GM10248 (cell line): ENCODE measurements at regions not wholly inside any gene's neighbourhood (a gene's known extent, or its start where the extent isn't known, plus 50 kb on each side); places are given as distances from the start of the nearest gene placed in this dataset.

Experiments
- CTCF ChIA-PET: fragments of 300-600 bp; sonication (Branson Sonifier 250); formaldehyde crosslinking; extraction: SDS; loops from one replicate; lab custom pipeline; 2021; ENCODE audit warnings: antibody characterized with exemption; lab: Yijun Ruan, JAX
- POLR2A ChIA-PET: fragments of 350-650 bp; sonication (Branson Sonifier 250); formaldehyde crosslinking; extraction: SDS; loops from one replicate; lab custom pipeline; 2020; ENCODE audit warnings: antibody characterized with exemption; lab: Yijun Ruan, JAX
- DNase-seq: peaks from one replicate; pipeline ENCODE4 v3.0.0; 2012; ENCODE audit errors: extremely low spot score
- TF ChIP-seq, protein P1 (sequence below): IDR thresholded peaks from 2 replicates; pipeline ENCODE4 v1.5.1; 2012; ENCODE audit warnings: mild to moderate bottlenecking, low read depth; ENCODE audit errors: extremely low read depth, missing control alignments, control extremely low read depth

DNA sequence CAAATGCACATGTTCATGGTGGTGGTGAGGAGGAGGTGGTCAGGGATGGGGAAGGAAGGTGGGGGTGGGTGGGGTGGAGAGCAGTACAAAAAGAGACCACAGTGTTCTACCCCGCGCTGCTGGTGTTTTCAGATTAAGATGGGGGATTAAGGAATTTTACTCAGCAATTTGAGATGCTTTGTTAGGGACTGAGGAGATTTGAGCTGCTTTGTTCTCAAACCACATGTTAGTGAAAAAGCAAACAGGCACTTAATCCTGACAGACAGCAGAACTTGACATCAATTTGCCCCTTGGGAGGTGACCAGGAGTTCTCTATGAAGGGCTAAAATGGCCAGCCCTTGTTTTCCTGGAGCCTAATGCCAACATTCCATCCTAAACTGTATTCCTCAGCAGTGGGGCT lies 244.5 kb downstream of the MEIS1 start:
- no peak for DNase-seq
- TF ChIP-seq, protein P1, sequence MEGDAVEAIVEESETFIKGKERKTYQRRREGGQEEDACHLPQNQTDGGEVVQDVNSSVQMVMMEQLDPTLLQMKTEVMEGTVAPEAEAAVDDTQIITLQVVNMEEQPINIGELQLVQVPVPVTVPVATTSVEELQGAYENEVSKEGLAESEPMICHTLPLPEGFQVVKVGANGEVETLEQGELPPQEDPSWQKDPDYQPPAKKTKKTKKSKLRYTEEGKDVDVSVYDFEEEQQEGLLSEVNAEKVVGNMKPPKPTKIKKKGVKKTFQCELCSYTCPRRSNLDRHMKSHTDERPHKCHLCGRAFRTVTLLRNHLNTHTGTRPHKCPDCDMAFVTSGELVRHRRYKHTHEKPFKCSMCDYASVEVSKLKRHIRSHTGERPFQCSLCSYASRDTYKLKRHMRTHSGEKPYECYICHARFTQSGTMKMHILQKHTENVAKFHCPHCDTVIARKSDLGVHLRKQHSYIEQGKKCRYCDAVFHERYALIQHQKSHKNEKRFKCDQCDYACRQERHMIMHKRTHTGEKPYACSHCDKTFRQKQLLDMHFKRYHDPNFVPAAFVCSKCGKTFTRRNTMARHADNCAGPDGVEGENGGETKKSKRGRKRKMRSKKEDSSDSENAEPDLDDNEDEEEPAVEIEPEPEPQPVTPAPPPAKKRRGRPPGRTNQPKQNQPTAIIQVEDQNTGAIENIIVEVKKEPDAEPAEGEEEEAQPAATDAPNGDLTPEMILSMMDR = no peak
- ChIA-PET POLR2A (no interaction called here), CTCF (no interaction called here)

DNA sequence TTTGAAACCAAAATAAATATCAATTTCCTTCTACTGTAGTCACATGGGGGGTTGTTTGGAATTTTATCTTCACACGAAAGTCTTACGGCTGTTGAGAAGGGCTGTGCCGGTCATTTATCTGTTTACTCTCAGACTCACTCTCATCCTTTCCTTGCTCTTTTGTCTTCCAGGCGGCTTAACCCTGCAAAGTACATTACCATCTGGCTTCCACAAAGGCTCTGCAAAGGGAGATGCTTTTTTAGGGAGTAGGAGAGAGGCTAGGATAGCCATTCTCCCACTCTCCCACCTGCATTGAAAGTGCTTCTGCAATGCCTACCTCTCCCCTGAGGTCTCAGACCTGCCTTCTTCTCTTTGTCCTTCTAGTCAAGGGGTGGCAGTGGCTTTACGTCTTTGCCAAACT lies 247.6 kb downstream of the MEIS1 start:
- no peak for DNase-seq
- TF ChIP-seq, protein P1 = no peak
- CTCF ChIA-PET = no interaction called here
- POLR2A ChIA-PET = no interaction called here

DNA sequence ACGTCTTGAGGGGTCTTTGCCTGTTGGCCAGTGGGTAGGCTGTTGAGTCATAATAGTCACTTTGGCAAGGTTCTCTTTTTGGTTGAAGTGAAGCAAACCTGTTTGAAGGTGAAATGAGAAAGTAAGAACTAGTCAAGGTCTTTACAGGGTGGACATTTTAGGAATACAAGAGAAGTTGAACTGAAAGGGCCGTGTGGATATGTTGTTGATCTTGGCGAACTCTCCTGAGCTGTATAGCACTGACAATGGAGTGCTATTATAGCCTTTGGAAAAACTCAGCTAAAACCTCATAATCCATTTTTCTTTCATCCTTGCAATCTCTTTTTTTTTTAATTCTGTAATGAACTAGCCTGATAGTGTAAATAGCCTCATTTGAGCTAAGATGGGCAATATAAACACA lies 248.1 kb downstream of the MEIS1 start:
- ChIA-PET POLR2A (no interaction called here), CTCF (no interaction called here)
- DNase-seq = no peak
- TF ChIP-seq, protein P1 = no peak

DNA sequence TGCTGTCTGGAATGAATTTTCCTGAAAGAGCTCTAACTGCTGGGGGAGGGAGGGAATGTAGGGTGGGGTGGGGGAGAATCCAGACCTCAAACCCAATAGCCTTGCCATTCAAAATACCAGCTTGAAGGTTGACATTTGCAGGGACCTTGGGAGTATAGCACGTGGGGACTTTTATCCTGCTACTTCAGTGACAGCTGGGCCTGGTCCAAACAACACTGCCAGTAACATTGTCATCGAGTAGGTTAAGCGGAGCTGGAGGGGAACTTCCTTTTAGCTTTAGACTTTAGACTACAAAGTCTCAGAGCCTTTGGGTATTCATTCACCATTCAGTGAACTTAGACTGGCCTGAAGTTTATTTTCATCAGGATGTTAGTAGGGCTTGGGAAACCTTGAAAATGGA lies 248.7 kb downstream of the MEIS1 start:
- ChIA-PET CTCF (no interaction called here), POLR2A (no interaction called here)
- TF ChIP-seq, protein P1 = no peak
- DNase-seq = no peak

DNA sequence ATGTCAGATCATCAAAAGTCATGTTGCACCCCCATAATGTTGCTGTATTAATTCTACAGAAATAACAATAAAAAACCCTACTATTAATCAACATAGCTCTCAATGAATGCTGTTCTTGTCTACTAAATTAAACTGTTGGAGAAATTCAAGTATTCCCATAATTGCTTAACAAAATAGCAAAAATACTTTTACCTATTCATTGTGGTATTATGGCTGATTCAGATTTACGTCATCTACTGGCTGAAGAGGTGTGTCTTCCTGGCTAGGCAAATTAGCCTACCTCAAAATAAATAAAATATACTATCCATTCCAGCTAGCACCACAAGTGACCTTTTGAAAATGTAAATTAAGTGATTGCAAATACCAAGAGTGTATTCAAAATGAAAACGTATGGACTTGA lies 249.4 kb downstream of the MEIS1 start:
- CTCF ChIA-PET = no interaction called here
- DNase-seq = no peak
- TF ChIP-seq, protein P1 = no peak
- POLR2A ChIA-PET = no interaction called here

DNA sequence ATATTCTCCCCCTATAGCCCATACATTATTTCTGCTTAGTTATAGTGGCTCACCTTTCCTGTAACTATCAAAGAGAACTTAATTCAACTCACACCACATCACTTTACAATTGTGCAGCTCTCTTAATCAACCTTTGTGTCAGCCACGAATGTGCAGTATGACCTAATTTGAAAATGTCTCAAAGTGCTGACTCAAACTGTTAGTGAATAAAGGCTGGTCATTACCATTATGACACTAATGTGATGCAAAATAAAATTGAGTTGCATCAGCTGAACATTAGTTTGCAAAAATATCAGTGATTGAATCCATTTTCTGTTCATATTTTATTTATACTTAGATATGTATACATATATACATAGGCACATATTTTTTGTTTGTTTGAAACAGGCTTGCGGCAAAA lies 251.8 kb downstream of the MEIS1 start:
- POLR2A ChIA-PET = no interaction called here
- no peak for DNase-seq
- TF ChIP-seq, protein P1 = no peak
- CTCF ChIA-PET = no interaction called here

DNA sequence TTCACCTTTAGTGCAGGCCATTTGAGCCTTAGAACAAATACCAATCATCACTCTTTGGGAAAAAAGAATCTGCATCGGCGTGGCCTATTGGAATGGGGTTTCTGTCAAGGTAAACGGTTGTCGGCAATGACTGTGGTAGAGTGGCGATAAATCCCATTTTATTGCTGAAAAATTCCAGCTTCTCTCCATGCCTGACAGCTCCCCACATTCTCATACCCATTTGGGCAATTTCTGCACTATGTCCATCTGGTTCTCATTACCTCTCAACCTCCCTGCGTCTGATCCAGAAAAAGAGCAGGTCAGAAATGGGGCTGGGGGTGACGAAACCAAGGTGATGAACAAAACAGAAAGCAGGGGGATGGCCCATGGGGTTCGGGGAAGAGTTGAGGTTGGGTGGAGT lies 254.0 kb downstream of the MEIS1 start:
- CTCF ChIA-PET = interaction anchor here (0.9 kb wide), 1 partner anchor 8 kb away, joined by 3 read pairs; no protein-coding TSS in a partner anchor
- TF ChIP-seq, protein P1 = no peak
- POLR2A ChIA-PET = no interaction called here
- no peak for DNase-seq
